PFSK-1 (cell line): ENCODE measurements at regions not wholly inside any gene's neighbourhood (a gene's known extent, or its start where the extent isn't known, plus 50 kb on each side); places are given as distances from the start of the nearest gene placed in this dataset.

Experiments used
- FOXP2 ChIP-seq: optimal IDR thresholded peaks from 2 replicates; pipeline ENCODE3; 2011; ENCODE audit warnings: borderline replicate concordance, control low read depth, inconsistent platforms; ENCODE audit not compliant: insufficient read depth; ENCODE audit errors: extremely low read length, extremely low read depth
- POLR2AphosphoS5 ChIP-seq: IDR thresholded peaks from 2 replicates; pipeline ENCODE4 v1.6.1; 2012; ENCODE audit warnings: low read depth, mild to moderate bottlenecking, control low read depth, low read length, moderate library complexity
- REST ChIP-seq, 2 experiments: IDR thresholded peaks; 2 replicates each; pipeline versions ENCODE4 v1.6.1 to v1.8.0; 2011 to 2012; ENCODE audit warnings: low read depth in 2 of 2, low read length in 2 of 2, control low read depth in 1 of 2, inconsistent platforms in 1 of 2, mild to moderate bottlenecking in 1 of 2, moderate library complexity in 1 of 2; ENCODE audit not compliant: insufficient read depth in 1 of 2
- SIN3A ChIP-seq: IDR thresholded peaks from 2 replicates; pipeline ENCODE4 v1.6.1; 2012; ENCODE audit warnings: mild to moderate bottlenecking, low read length, moderate library complexity, borderline replicate concordance; ENCODE audit not compliant: insufficient read depth
- TAF1 ChIP-seq: IDR thresholded peaks from 2 replicates; pipeline ENCODE4 v1.6.1; 2012; ENCODE audit warnings: low read length, control low read depth, borderline replicate concordance; ENCODE audit not compliant: insufficient read depth

GRCh38 chr12:17661250-17661649 lies 428.7 kb downstream of the RERGL start:
- TF ChIP-seq TAF1 (no peak), SIN3A (no peak), REST (IDR thresholded peaks at IDR 0.05; ENCODE audit: insufficient read depth in 1 of 2, low read depth in 2 of 2, low read length in 2 of 2) (no peak), FOXP2 (no peak), POLR2AphosphoS5 (no peak)

GRCh38 chr12:17652436-17652835 lies 437.6 kb downstream of the RERGL start:
- no peak for TF ChIP-seq SIN3A

- TF ChIP-seq TAF1 (no peak), POLR2AphosphoS5 (no peak), FOXP2 (no peak), SIN3A (no peak), REST (IDR thresholded peaks at IDR 0.05; ENCODE audit: insufficient read depth in 1 of 2, low read depth in 2 of 2, low read length in 2 of 2) (no peak)
Measured at GRCh38 chr12:17642340-17642650, 447.7 kb downstream of the RERGL start.

- TF ChIP-seq TAF1 = no peak
- TF ChIP-seq FOXP2 = no peak
- TF ChIP-seq REST (IDR thresholded peaks at IDR 0.05; ENCODE audit: insufficient read depth in 1 of 2, low read depth in 2 of 2, low read length in 2 of 2) = no peak
- TF ChIP-seq POLR2AphosphoS5 = no peak
- no peak for TF ChIP-seq SIN3A
Measured at GRCh38 chr12:17640615-17641014, 449.4 kb downstream of the RERGL start.

GRCh38 chr12:17618831-17619230 lies 471.2 kb downstream of the RERGL start:
- no peak for TF ChIP-seq SIN3A
- TF ChIP-seq POLR2AphosphoS5 = no peak
- TF ChIP-seq TAF1 = no peak
- TF ChIP-seq REST (IDR thresholded peaks at IDR 0.05; ENCODE audit: insufficient read depth in 1 of 2, low read depth in 2 of 2, low read length in 2 of 2) = no peak
- no peak for TF ChIP-seq FOXP2
